PFSK-1 (cell line): ENCODE measurements at regions not wholly inside any gene's neighbourhood (a gene's known extent, or its start where the extent isn't known, plus 50 kb on each side); places are given as distances from the start of the nearest gene placed in this dataset.

Experiments
- POLR2AphosphoS5 ChIP-seq: IDR thresholded peaks from 2 replicates; pipeline ENCODE4 v1.6.1; 2012; ENCODE audit warnings: low read depth, mild to moderate bottlenecking, control low read depth, low read length, moderate library complexity
- TAF1 ChIP-seq: IDR thresholded peaks from 2 replicates; pipeline ENCODE4 v1.6.1; 2012; ENCODE audit warnings: low read length, control low read depth, borderline replicate concordance; ENCODE audit not compliant: insufficient read depth
- TF ChIP-seq, protein P1 (sequence below), 2 experiments: IDR thresholded peaks; 2 replicates each; pipeline versions ENCODE4 v1.6.1 to v1.8.0; 2011 to 2012; ENCODE audit warnings: low read depth in 2 of 2, low read length in 2 of 2, control low read depth in 1 of 2, inconsistent platforms in 1 of 2, mild to moderate bottlenecking in 1 of 2, moderate library complexity in 1 of 2; ENCODE audit not compliant: insufficient read depth in 1 of 2

DNA sequence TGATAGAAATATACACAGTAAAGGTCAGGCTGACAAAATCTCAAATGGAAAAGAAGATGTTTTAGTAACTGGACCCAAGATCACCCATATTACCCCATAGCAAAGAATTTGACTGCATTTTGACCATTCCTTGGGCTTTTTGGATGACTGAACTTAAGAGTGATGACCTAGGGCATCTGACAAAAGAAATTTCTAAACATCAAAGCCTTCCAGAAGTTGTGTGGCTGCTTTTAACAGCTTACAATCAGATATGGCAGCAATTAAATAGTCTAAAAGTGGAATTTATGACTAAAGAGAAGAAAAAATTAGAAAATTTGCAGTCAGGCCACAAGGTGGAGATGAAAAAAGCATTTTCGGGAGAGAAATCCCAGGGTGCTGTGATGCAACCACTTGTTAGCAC is 563.0 kb downstream of the RERGL start:
- TF ChIP-seq, protein P1, sequence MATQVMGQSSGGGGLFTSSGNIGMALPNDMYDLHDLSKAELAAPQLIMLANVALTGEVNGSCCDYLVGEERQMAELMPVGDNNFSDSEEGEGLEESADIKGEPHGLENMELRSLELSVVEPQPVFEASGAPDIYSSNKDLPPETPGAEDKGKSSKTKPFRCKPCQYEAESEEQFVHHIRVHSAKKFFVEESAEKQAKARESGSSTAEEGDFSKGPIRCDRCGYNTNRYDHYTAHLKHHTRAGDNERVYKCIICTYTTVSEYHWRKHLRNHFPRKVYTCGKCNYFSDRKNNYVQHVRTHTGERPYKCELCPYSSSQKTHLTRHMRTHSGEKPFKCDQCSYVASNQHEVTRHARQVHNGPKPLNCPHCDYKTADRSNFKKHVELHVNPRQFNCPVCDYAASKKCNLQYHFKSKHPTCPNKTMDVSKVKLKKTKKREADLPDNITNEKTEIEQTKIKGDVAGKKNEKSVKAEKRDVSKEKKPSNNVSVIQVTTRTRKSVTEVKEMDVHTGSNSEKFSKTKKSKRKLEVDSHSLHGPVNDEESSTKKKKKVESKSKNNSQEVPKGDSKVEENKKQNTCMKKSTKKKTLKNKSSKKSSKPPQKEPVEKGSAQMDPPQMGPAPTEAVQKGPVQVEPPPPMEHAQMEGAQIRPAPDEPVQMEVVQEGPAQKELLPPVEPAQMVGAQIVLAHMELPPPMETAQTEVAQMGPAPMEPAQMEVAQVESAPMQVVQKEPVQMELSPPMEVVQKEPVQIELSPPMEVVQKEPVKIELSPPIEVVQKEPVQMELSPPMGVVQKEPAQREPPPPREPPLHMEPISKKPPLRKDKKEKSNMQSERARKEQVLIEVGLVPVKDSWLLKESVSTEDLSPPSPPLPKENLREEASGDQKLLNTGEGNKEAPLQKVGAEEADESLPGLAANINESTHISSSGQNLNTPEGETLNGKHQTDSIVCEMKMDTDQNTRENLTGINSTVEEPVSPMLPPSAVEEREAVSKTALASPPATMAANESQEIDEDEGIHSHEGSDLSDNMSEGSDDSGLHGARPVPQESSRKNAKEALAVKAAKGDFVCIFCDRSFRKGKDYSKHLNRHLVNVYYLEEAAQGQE (IDR thresholded peaks at IDR 0.05; ENCODE audit: insufficient read depth in 1 of 2, low read depth in 2 of 2, low read length in 2 of 2), result no peak
- TF ChIP-seq POLR2AphosphoS5, result no peak
- no peak for TF ChIP-seq TAF1
